ENCODE measurements at regions not wholly inside any gene's neighbourhood (a gene's known extent, or its start where the extent isn't known, plus 50 kb on each side); places are given as distances from the start of the nearest gene placed in this dataset.

DNA sequence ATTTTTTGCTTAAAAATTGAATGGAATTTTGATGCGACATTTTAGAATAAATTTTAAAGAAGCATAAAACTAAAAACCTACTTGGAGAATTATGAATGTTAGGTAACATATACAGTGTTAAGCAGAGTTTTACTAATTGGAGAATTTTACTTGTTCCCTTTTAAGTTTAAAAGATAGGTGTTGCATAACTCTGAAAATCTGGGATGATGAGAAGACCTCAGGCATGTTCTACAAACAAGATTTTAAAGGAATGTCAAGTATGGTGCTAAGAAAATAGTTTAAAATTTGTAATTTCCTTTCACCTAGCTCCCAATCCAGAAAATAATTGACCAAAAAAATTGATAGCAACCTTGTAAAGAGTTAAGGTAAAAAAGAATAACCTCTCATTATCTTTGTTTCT lies 135.8 kb downstream of the RFC3 start:
- DNase-seq, result no peak

DNA sequence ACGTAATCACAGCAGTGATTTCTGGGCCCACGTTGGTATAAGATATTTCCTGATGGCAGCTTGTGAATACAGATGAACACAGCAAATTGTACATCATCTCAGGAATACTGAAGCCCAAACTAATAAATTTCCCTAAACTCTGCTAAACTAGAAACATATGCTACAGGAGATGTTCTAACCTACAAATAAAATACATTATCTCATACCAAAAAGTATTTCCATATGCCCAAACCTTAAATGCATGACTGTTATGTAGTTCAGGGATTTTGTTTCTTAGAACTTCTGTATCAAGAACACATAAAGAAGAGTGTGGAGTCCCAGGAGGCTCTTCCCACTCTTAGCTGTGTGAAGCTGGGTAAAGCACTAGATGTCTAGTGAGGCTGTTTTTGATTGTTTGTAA lies 138.4 kb downstream of the RFC3 start:
- DNase-seq, result no peak

DNA sequence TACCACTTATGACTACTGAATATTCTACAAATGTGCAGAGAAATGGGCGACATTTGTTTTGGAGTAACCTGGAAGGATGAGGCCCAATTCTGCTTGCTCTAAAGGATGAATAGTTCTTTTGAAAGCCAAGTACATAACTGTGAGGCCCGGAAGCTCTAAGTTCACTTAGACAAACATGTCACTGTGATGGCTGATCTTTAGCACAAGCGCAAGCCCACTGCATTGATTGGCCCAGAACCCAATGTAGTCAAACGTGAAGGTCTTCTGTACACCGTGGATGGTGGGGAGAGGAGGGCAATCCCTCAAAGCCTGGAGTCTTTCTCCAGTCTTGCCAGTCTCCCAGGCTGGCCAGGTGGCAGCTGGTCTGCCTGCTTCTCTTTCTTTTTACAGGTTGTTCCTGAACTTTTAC lies 139.6 kb downstream of the RFC3 start:
- DNase-seq, result no peak

DNA sequence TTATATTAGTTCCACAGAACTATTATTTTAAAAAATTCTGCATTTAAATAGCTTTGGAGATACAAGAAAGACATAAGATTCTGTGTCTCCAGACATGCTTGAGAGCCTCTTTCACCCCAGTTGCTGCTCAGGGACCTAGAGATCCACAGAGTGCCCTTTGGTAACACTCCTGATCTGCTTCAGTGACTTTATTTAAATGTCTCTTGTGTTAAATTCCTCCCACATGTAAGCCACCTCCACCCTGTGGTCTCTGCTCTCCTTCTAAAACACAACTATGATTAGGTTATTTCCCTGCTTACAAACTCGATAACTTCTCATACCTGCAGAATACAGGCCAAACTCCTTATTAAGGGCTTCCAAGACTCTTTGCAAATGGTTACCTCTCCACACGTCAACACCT lies 141.0 kb downstream of the RFC3 start:
- no peak for DNase-seq

DNA sequence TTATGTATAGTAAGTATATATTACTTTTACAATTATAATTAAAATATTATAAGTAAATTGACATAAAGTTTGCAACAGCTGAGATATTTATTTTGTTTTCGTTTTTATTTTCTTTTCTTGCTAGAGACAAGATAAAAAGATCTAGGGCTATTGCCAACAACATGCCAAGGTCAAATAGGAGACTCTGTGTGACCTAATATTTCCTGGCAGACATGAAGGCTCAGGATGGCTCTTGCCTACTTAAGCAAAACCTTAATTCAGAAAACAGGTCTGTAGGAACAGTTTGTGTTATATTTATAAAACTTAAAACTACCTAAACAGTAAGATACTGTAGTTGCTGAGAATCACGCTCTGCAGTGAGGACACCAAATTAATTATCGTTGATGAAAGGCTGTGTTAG lies 145.2 kb downstream of the RFC3 start:
- no peak for DNase-seq

DNA sequence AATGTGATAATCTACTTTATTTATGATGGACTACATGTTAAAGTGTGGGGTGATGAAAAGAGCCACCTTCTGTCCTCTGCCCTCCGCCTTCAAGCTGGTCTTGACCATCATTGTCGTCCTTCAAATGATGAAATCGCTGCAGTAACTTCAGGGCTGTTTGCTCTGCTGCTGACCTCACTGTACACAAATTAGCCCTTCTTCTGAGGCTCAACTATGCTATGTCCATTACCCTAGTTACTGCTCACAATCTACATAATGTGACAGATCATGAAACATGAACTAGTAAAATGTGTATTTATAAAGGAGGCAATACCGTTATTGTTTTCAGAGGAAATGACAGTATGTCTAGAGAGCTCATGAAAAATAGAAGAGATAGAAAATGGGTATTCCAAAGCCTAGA lies 145.9 kb downstream of the RFC3 start:
- DNase-seq, result no peak

DNA sequence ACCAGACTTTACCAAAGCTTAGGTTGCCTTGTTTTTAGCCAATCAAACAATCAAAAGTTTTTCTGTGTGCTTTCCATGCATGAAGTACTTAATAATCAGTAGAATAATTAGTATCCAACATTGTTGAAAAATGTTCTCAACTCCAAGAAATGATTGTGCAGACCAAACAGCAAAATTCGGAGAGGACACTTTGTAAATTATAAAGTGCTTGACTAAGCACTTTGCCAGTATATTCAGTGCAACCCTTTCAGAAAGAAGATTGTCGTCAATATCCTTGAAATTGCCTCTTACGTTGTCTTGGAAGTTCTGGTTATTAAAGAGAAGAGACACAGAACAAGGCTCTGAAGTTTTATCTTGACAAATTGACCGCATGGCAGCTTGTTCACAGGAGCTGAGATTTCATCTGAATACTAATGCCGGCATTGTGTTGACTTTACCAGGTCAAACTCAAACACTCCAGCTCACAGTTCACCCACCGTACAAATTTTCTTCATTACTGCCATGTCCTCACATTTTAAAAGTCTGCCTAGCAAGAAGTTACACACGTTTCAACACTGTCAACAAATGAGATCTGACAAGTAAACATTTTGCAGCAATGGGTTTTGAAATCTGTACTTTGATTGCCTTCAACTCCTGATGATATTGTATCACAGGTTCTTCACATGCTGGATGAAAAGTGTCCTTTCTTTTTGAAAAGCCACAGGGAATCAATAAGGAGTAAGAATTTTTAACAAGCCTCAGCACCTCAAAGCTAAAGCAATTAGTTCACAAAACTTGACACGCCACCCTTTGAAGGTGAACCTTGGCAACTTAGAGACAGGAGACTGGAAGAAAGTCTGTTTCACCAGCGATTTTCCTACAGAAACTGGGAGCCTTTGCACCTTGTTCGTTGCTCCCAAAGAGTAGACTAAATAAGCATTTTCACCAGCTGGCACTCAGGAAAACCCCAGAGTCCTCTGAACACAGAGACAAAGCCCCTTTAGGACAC lies 150.9 kb downstream of the RFC3 start:
- no peak for DNase-seq

DNA sequence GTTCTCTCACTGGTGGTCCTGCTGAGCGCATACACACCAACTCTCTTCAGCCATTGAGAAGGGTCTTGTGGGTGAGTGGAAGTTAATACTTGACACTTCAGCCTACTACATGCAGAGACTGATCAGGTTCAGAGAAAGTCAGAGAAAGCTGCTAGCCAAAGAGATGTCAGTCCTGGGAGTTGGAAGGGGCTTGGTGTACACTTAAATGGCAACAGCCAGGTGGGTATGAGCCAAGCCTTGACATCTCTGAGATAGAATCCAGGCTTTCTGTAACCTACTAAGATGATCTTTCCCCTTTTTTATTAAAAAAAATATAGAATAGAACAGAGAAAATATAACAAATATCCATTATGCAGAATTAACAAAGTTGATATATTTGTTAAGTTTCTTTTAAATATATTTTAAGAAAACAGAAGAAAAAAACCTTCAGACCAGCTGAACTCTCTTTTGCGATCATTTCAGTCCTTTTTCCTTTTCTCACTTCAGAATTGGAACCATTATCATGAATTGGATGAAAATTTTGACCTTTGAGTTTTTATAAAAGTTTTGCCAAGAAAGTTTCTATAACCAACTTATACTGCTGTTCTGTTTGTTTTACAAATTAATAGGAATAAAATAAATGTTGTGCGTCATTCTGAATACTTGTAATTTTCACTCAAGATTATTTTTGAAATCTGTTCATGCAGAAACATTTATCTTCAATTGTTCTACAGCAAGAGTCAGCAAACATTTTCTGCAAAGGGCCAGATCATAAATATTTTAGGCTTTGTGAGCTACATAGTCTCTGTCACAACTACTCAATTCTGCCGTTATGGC lies 153.0 kb downstream of the RFC3 start:
- no peak for DNase-seq

DNA sequence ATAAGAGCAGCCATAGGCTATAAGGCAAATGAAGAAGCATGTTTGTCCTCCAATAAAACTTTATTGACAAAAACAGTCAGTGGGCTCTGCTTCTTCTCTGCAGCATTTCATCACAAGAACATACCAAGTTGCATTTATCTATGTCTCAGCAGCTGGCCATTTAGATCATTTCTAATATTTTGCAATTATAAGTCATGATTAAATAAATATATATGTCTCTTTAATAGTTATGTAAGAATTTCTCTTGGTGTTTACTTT lies 153.5 kb downstream of the RFC3 start:
- DNase-seq, result no peak

DNA sequence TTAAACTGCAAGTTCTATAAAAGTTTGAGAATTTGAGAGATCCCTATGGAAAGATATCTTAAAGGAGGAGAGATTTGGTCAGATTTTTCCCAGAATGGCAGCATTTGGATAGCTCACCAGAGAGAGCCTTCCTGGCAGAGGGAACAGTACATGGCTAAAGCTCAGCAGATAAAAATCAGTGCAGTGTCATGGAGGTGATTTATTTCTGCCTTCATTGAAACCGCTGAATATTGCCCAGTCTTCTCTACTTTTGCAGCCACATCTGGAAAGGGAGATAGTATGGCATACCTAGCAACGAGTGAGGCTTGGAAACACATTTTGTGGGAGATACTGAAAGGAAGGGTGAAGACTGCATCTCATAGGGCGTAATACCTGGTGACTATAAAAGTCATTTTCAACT lies 155.2 kb downstream of the RFC3 start:
- no peak for DNase-seq

DNA sequence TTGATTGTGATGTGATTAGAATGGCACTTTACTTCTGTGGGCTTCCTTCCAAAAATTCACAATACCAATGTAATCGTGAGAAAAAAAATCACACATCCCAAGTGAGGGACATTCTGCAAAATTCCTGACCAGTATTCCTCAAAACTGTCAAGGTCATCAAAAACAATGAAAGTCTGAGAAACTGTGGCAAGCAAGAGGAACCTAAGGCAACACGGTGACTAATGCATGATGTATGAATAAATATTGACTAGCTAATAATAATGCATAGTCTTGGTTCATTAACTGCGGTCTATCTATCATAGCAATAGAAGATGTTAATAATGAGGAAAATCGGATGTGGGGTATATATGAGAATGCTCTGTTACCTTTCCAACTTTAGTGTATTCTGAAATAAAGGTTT lies 159.0 kb downstream of the RFC3 start:
- no peak for DNase-seq

DNA sequence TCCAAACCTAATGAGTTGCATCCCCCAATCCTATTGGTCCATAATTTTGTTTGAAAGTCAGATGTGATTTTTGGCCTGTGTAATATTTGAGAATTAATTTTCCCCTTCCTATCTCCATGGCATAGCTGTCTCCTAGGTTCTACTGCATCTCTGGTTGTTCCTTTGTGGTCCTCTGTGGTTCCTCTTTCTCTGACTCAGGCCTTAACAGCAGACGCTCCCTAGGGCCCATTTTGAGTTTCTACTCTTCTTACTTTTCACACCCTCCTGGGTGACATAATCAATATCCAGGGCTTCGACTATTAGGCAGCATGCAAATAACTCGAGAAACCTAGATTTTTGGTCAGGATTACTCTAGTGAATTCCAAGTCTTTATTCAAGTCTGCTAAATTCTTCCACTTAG lies 160.7 kb downstream of the RFC3 start:
- no peak for DNase-seq

DNA sequence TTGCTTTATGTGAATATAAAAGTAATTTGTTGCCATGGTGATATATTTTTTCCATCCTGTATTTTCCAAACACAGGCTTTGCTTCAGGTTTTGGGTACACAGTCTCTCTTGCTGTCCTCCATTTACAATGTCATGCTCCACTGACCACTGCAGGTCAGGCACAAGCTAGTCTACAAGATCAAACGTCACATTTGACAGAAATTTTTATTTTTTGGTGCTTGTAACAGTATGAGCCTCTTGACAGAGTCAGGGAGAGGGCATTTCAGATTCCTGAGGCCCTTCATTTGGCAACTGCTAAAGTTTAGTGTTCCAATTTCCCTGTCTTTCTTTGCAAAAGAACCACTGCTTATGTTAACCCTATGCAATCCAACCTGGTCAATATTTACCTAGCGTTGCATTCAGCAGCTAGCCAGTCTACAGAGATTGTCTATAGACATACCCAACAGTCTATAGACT lies 175.0 kb downstream of the RFC3 start:
- no peak for DNase-seq

DNA sequence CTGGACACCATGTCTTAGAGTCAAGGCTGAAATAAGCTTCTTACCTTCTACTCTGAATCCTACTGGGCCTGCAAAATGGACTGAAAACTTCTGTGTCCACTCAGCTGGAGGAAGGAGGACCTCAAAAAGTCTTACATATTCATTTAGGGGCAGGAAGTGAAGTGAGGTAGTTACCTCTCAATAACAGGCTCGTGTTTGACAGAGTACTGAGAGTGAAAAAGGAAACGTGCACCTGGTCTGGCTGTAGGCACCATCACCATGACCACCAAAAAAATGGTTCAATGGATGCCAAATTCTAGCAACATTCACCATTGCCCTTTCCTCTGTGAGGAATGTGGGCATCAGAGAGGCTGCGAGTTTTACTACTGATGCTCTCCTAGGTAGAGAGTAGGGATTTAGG lies 176.2 kb downstream of the RFC3 start:
- no peak for DNase-seq

DNA sequence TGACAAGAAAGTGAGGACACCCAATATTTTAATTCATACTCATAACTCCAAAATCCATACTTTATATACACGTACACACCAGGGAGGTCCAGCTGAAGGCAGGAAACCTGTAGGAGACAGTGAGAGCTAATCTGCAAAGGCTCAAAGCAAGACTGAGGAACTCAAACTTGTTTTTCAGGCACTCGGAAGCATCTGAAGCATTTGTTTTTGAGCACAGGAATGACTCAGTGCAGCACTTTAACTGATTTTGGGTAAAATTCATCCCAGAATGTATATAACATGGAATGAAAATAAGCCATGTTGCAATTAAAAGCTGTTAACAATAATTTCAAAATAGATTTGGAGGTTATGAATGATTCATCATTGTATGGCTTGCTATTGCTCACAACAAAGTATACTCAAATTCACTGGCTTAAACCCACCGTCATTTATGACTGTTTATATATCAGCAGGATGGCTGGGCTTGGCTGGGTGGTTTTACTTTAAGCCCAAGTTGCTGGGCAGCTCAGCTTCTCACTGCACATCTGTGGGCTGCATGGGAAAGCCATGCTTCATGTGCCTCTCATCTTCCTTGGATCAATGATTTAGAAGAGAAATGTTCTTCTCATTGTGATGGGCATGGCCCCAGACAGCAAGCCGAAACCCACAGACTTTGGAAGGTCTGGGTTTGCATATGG lies 177.0 kb downstream of the RFC3 start:
- no peak for DNase-seq

DNA sequence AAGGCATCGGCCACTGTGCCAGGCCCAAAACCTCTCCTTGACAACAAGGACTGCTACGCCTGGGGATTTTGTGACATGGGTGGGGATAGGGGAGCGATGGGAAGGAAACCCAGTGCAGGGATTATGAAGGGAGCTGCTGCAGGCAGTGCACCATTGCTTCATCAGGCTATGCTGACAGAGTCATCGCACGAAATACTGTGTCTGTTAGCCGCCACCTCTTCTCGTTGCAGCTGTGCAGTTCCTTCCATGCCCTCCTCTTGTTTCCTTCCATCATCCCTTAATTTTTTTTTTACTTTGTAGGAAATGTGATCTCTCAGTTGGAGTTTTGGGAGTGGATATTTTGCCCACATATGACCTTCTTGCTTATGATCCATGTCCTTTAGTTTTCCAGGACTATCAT lies 178.7 kb downstream of the RFC3 start:
- DNase-seq, result no peak

DNA sequence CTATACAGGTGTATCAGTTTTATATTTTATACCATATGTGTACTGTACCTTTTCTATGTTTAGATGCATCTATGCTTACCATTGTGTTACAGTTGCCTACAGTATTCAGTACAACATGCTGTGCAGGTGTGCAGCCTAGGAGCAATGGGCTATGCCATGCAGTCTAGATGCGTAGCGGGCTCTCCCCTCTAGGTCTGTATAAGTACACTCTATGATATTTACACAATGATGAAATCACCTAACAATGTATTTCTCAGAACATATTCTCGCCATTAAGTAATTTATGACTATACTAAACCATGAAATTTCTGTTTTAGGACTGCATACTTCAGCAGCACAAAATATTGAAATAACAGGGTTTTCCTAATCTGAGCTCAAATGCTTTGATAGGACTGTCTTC lies 179.6 kb downstream of the RFC3 start:
- DNase-seq, result no peak

DNA sequence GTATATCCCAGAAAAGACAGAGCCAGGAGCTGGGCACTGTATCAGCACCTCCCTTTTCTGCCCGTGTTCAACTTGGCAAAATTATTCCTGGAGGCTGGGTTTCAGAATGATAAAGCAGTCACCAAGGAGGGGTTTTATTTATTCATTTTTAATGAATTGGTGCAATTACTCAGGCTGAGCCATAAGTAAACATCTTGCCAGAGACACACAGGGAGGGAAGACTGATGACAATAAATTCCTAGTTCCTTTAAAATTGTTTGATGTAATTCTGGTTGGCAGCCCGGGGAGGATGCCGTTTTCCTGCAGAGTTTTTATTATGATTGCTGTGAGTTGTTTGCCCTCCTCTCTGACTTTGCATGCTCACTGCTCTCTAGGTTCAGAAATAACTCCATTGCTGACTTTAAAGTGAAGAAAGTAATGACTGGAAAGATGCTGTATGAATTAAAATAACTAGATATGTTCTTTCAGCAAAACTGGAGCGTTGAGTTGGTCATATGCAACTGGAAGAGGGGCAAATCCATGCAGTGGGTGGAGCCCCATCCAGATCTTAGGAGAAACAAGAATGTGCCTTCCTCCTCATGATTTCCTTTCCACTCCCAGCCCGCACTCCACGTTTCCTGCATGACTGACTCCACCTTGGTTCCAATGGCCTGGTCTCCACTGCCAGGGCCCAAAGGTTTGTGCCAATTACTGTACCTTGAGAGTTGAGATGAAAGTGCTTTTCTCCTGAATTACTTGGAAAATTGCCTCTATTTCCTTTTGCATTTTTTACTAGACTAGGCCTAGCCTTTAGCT lies 182.1 kb downstream of the RFC3 start:
- no peak for DNase-seq

DNA sequence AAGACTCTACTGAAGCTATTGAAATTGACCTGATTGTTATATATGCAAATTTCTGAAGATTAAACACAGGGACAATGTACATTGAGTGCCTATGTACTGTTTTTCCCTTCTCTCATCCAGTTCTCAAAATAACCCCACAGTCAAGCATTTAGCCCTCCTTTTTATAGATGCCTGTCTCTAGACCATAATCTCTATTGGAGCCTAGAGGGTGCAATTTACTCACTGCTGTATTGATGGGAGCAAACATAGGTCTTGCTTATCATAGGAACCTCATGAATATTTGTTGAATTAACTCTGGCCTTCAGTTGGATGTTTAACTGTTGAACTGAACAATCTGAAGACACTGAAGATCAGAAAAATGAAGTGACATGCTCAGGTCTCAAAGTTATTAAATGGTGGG lies 183.0 kb downstream of the RFC3 start:
- DNase-seq, result no peak

DNA sequence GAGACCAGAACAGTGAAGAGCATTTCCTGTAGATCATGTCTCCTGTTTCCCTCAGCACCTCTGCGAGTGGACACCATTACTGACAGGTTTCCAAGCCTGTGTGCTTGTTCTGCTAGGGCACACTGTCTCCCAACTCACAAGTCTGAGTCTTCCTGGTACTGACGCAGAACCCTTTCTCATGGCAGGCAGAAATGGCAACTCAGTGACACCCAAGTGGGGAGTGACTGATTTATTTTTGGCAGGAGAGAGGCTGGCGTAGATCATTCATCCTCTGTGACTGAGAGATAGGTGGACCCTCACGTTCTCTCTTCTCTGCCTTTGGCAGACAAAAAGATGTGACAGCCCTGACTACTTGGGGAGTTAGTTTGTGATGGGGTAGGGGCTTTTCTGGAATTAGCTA lies 183.4 kb downstream of the RFC3 start:
- no peak for DNase-seq

DNA sequence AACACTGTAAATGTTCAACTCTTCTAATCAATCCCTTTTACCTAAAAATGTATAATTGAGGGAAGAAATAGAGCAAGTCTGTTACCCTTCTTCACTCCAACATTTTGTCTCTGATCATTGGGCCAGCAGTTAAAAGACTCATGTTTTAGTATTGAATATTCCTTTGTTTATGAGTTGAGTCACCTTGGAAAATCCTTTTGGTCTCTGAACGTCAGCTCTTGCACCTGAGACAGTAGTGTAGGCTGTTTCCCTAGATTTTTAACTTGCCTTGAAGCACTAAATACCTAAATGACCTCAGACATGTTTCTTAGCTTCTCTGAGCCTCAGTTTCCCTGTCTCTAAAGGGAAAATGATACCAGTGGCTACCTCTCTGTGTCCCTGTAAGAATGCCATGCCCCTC lies 184.2 kb downstream of the RFC3 start:
- DNase-seq, result no peak

DNA sequence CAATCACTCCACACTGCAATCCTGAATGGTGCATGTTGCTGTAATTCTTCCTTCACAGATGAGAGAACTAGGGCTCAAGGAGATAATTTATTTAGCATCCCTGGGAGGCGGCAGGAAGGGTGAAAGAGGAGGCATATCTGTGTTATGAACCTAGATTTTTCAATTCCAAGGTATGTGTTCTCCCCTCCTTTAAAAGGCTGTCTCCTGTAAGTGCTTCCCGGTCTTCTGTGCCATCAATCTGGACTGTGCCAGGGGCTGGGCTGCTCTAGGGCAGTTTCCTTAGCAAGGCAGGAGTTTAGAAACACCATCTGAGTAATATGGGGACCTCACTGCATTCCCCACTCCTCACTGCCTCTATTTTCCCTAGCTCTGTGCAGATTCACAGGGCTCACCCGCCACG lies 185.0 kb downstream of the RFC3 start:
- DNase-seq, result no peak

DNA sequence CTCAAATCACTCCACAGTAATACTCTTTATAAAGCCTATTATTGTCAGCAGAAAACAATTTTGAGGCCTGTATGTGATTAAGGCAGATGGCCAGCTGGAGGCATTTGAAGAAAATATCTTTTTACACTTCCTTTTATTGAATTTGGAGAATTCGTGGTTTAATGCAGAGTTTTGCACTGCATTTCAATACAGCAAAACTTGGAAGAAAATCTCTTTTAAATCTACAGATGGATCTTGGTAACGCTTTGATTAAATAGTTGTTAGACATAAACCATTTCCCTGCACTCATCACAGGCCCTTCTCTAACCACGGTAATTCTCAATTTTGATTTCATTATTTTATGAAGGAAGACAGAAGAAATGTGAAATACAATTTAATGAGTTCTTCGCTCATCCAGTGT lies 185.7 kb downstream of the RFC3 start:
- no peak for DNase-seq
